Inflammatory macrophage (primary cell): ENCODE measurements at regions not wholly inside any gene's neighbourhood (a gene's known extent, or its start where the extent isn't known, plus 50 kb on each side); places are given as distances from the start of the nearest gene placed in this dataset.

Experiments used
- DNase-seq, 2 donors: peaks; one replicate each; pipeline ENCODE4 v3.0.0-alpha.2; 2020 to 2022

- DNase-seq = no peak
Measured at GRCh38 chr7:10802011-10802410, 171.7 kb upstream of the PHF14 start.

GRCh38 chr7:10802526-10802925, 171.1 kb upstream of the PHF14 start:
- DNase-seq = no peak

- no peak for DNase-seq
Measured at GRCh38 chr7:10803720-10804119, 170.0 kb upstream of the PHF14 start.

GRCh38 chr7:10804770-10805169, 168.9 kb upstream of the PHF14 start:
- DNase-seq = no peak

- no peak for DNase-seq
Measured at GRCh38 chr7:10815546-10815945, 158.1 kb upstream of the PHF14 start.

- DNase-seq = no peak
Measured at GRCh38 chr7:10821156-10821555, 152.5 kb upstream of the PHF14 start.

GRCh38 chr7:10824154-10824553, 149.5 kb upstream of the PHF14 start:
- no peak for DNase-seq

- DNase-seq = no peak
Measured at GRCh38 chr7:10838228-10838627, 135.4 kb upstream of the PHF14 start.

GRCh38 chr7:10845225-10845624, 128.4 kb upstream of the PHF14 start:
- no peak for DNase-seq

- DNase-seq = no peak
Measured at GRCh38 chr7:10855583-10855982, 118.1 kb upstream of the PHF14 start.

- no peak for DNase-seq
Measured at GRCh38 chr7:10860516-10860915, 113.2 kb upstream of the PHF14 start.

- no peak for DNase-seq
Measured at GRCh38 chr7:10863476-10863875, 110.2 kb upstream of the PHF14 start.

- DNase-seq = no peak
Measured at GRCh38 chr7:10874666-10875065, 99.0 kb upstream of the PHF14 start.

GRCh38 chr7:10875080-10875479, 98.6 kb upstream of the PHF14 start:
- no peak for DNase-seq

GRCh38 chr7:10888861-10889260, 84.8 kb upstream of the PHF14 start:
- DNase-seq = peak; percentile 30 to 34

GRCh38 chr7:10889266-10889898, 84.3 kb upstream of the PHF14 start:
- peak; percentile 43 to 59 for DNase-seq

GRCh38 chr7:10908600-10908999, 65.1 kb upstream of the PHF14 start:
- no peak for DNase-seq

GRCh38 chr7:10910447-10910846, 63.2 kb upstream of the PHF14 start:
- DNase-seq = no peak

GRCh38 chr7:10912077-10912476, 61.6 kb upstream of the PHF14 start:
- DNase-seq = no peak

- DNase-seq = peak in 1 of 2 donors; percentile 19
Measured at GRCh38 chr7:10913457-10913856, 60.2 kb upstream of the PHF14 start.

- no peak for DNase-seq
Measured at GRCh38 chr7:10918093-10918590, 55.5 kb upstream of the PHF14 start.

GRCh38 chr7:10919923-10920322, 53.7 kb upstream of the PHF14 start:
- DNase-seq = no peak
